ENCODE measurements at regions not wholly inside any gene's neighbourhood (a gene's known extent, or its start where the extent isn't known, plus 50 kb on each side); places are given as distances from the start of the nearest gene placed in this dataset.
A peak's percentile ranks its signal among the peaks of the same experiment; 100 is the strongest.

- no peak overlapping the region for H3K27ac ChIP-seq
- intact Hi-C loops (cut with DNase I; ENCODE audit: low total_unique reads), result loop anchor here (5.0 kb wide), 1 partner anchor 220 kb away; no protein-coding TSS in a partner anchor
- in situ Hi-C loops (cut with MboI; ENCODE audit: low pct_ligation_motif_present in 1 of 4, low pct_unique_long_range_greater_than_20kb in 1 of 4, low sequenced_read_pairs in 3 of 4), result no loop called here
- no peaks in the 10 kb centered on the region for H3K27me3 ChIP-seq
- H3K4me1 ChIP-seq, result peaks cover 0 to 5% (median 0%) of the 10 kb centered on the region in 4 donors
- WGBS, 2 donors (ENCODE audit: low coverage in 1 of 2), result 70 to 80% methylated on average over 1 of the region's 1 CpG
- H3K4me3 ChIP-seq, result no peak overlapping the region
- H3K36me3 ChIP-seq, result no peaks in the 10 kb centered on the region
- no peak for DNase-seq
- no peaks in the 10 kb centered on the region for H3K9me3 ChIP-seq
- TF ChIP-seq POLR2AphosphoS5 (IDR thresholded peaks at IDR 0.05) (no peak), POLR2A (IDR thresholded peaks at IDR 0.05) (no peak), EP300 (IDR thresholded peaks at IDR 0.05; ENCODE audit: low read depth) (no peak), CTCF (IDR thresholded peaks at IDR 0.05) (no peak)
Measured at GRCh38 chr5:96242571-96242970, 190.5 kb downstream of the PCSK1 start.

GRCh38 chr5:96236831-96237230, 196.2 kb downstream of the PCSK1 start:
- intact Hi-C loops (cut with DNase I; ENCODE audit: low total_unique reads) (no loop called here), in situ Hi-C loops (cut with MboI; ENCODE audit: low pct_ligation_motif_present in 1 of 4, low pct_unique_long_range_greater_than_20kb in 1 of 4, low sequenced_read_pairs in 3 of 4) (no loop called here)
- no peak overlapping the region for H3K27ac ChIP-seq

GRCh38 chr5:96236051-96236450, 197.0 kb downstream of the PCSK1 start:
- no peak for DNase-seq
- Histone ChIP-seq H3K4me1 (peaks cover 0 to 7% (median 0%) of the 10 kb centered on the region in 4 donors), H3K36me3 (no peaks in the 10 kb centered on the region), H3K27me3 (no peaks in the 10 kb centered on the region), H3K27ac (peak overlapping the region in 2 of 4 donors; percentile 29 to 53), H3K4me3 (no peak overlapping the region), H3K9me3 (peaks cover 0 to 8% of the 10 kb centered on the region in 2 donors)
- no peak for TF ChIP-seq POLR2AphosphoS5 (IDR thresholded peaks at IDR 0.05)
- TF ChIP-seq CTCF (IDR thresholded peaks at IDR 0.05), result no peak
- no peak for TF ChIP-seq POLR2A (IDR thresholded peaks at IDR 0.05)
- TF ChIP-seq EP300 (IDR thresholded peaks at IDR 0.05; ENCODE audit: low read depth), result no peak
- 81% methylated on average over 1 of the region's 1 CpG; no CpG with 5 or more reads in 1 of the 2 donors for WGBS, 2 donors (ENCODE audit: low coverage in 1 of 2)
- intact Hi-C loops (cut with DNase I; ENCODE audit: low total_unique reads) (no loop called here), in situ Hi-C loops (cut with MboI; ENCODE audit: low pct_ligation_motif_present in 1 of 4, low pct_unique_long_range_greater_than_20kb in 1 of 4, low sequenced_read_pairs in 3 of 4) (no loop called here)

More at GRCh38 chr5:96236831-96237230, 196.2 kb downstream of the PCSK1 start:
- no peak for TF ChIP-seq EP300 (IDR thresholded peaks at IDR 0.05; ENCODE audit: low read depth)
- no peak for TF ChIP-seq POLR2AphosphoS5 (IDR thresholded peaks at IDR 0.05)
- TF ChIP-seq POLR2A (IDR thresholded peaks at IDR 0.05), result no peak
- TF ChIP-seq CTCF (IDR thresholded peaks at IDR 0.05), result no peak
- Histone ChIP-seq H3K4me3 (no peak overlapping the region), H3K36me3 (no peaks in the 10 kb centered on the region), H3K9me3 (peaks cover 0 to 8% of the 10 kb centered on the region in 2 donors), H3K27me3 (no peaks in the 10 kb centered on the region), H3K4me1 (peaks cover 0 to 7% (median 0%) of the 10 kb centered on the region in 4 donors)
- WGBS, 2 donors (ENCODE audit: low coverage in 1 of 2), result 70 to 96% methylated on average over 1 of the region's 1 CpG
- DNase-seq, result no peak

GRCh38 chr5:96235008-96235910, 197.8 kb downstream of the PCSK1 start:
- Histone ChIP-seq H3K27me3 (no peaks in the 10 kb centered on the region), H3K27ac (peak overlapping the region; percentile 29 to 53 (median 50)), H3K4me1 (peaks cover 0 to 8% (median 0%) of the 10 kb centered on the region in 4 donors), H3K9me3 (peaks cover 0 to 8% of the 10 kb centered on the region in 2 donors), H3K4me3 (no peak overlapping the region), H3K36me3 (no peaks in the 10 kb centered on the region)
- no peak for DNase-seq
- in situ Hi-C loops (cut with MboI; ENCODE audit: low pct_ligation_motif_present in 1 of 4, low pct_unique_long_range_greater_than_20kb in 1 of 4, low sequenced_read_pairs in 3 of 4) (no loop called here), intact Hi-C loops (cut with DNase I; ENCODE audit: low total_unique reads) (no loop called here)
- WGBS, 2 donors (ENCODE audit: low coverage in 1 of 2), result 75 to 79% methylated on average over 5 of the region's 5 CpGs
- TF ChIP-seq POLR2AphosphoS5 (IDR thresholded peaks at IDR 0.05), result no peak
- no peak for TF ChIP-seq CTCF (IDR thresholded peaks at IDR 0.05)
- TF ChIP-seq EP300 (IDR thresholded peaks at IDR 0.05; ENCODE audit: low read depth), result no peak
- TF ChIP-seq POLR2A (IDR thresholded peaks at IDR 0.05), result no peak
